LHCN-M2 (cell line): ENCODE measurements at regions not wholly inside any gene's neighbourhood (a gene's known extent, or its start where the extent isn't known, plus 50 kb on each side); places are given as distances from the start of the nearest gene placed in this dataset.

Experiments used
- DNase-seq: peaks from one replicate; pipeline ENCODE4 v3.0.0-alpha.2; 2012; ENCODE audit warnings: low read depth

DNA sequence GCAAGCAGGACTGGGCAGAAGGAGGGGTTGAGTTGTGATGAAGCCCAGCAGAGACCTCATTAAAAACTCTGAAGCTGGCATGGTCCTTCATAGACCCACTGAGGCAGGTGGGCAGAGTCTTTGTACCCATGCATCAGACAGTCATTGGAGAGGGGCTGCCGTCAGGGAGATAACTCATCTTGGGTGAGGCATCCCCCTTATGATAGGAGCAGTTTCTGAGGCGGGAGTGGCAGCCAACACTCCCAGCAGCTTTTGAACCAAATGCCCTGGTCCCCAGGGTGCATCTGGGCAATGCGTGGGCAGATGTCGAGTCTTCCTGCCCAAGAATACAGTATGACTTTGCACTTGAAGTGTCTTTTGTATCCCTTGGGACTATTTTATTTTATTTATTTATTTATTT, 68.1 kb downstream of the HTR5A start:
- DNase-seq, result no peak

DNA sequence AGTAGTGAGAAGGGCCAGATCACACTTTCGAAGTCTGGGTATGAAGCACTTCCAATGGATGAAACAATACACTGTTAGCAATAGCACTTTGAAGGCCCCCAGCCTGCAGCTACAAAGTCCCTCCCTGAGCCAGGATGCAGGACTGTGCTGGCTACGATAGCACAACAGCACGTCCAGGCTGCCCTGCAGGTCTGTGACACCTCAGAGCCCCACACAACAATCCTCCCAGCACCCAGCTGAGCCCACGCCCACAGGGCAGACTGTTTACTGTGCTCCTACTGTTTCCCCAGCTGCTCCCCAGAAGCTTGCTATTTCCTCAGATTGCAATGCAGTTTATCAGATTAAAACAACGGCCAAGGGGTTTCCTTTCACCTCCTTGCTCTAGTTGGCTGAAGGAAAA, 71.4 kb downstream of the HTR5A start:
- no peak for DNase-seq

DNA sequence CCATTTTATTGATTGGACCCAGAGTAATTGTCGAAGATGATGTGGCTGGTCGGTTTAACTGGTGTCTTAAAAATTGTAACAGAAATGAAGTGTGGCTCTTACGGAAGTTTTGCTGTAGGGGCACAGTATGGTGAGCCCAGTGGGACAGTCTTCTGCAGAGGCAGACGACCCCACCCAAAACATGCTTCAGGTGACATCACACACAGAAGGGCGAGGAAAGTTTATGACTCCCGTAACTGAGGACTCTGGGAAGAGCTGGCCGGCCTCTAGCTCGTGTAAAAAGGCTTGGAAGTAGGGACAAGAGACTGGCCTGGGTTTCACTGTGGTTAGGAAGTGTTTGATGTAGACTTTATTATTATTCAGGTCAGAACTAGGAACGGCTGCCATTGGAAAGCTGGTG, 73.3 kb downstream of the HTR5A start:
- no peak for DNase-seq

DNA sequence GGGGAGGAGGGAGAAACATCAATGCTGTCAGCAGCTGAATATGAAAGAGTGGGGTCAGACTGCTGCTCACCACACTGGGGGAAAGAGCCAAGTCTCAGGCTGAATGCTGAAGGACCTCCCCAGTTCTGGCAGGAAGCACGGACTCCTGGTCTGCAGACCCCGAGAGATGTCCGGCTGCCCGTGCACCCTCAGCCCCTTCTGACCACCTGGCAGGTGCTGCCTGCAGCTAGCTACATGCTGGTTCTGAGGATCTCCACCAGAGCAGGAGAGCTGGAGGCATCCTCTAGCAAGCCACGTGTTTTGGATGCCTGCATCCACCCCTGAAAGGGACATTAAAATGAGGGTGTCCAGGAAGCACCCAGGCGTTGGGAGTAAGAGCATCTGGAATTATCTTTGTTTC, 74.2 kb downstream of the HTR5A start:
- DNase-seq, result no peak

DNA sequence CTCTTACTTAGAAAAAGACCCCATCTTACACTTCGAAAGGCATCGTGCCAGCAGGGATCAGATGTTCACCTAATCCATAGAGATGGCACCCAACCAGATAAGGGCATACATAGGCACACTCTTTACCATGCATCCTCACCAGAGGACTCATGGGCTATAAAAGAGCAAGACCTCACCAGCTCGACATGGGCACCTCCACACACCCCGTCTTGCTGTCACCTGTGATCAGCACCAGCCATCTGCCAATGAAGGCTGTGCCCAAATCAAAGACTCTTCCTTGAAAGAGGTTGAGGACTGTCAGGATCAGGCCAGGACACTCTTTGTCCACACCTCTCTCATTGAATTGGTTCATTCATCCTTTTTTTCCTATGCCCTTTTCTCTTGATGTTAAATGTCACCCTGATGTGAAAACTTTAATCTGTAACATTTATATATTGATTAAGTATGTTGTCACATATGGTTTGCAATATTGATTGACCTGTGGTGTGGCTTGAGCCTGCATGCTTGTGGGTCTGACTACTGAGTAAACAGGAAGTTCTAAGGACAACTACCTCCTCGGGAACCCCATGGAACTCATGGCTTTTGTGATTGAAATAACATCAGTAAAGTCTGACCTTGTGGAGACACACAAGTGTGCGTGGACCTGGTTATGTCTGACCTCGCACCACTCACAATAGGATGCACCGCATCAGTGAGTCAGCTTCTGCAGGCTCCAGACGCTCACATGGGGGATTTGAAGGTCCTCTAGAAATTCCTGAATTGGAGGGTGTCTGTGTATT, 75.5 kb downstream of the HTR5A start:
- DNase-seq, result no peak

DNA sequence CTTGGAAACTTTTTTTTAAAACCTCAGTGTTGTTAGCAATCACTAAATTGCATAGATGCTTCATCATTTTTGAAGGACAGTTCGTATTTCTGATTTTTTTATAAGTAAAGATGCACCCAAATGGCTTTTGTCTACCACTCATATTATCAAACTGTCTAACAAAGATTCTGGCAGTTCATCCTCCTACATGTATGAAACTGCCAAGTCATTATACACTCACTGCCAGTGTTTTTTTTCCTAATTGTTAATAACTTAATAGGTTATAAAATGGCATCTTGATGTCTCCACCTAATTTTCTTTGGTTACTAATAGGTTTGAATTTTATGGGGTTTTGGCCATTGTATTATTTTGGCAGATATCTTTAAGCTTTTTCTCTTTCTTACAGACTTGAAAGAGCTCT, 77.0 kb downstream of the HTR5A start:
- DNase-seq, result no peak

DNA sequence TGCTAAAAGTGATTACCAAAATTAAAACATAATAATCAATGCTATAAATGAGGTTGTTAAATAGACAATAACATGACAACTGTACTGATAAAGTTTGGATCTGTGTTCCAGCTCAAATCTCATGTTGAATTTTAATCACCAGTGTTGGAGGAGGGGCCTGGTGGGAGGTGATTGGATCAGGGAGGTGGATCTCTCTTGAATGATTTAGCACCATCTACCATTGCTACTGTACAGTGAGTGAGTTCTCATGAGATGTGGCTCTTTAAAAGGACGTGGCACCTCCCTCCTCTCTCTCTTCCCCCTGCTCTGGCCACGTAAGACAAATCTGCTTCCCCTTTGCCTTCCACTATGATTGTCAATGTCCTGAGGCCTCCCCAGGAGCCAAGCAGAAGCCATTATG, 77.5 kb downstream of the HTR5A start:
- no peak for DNase-seq

DNA sequence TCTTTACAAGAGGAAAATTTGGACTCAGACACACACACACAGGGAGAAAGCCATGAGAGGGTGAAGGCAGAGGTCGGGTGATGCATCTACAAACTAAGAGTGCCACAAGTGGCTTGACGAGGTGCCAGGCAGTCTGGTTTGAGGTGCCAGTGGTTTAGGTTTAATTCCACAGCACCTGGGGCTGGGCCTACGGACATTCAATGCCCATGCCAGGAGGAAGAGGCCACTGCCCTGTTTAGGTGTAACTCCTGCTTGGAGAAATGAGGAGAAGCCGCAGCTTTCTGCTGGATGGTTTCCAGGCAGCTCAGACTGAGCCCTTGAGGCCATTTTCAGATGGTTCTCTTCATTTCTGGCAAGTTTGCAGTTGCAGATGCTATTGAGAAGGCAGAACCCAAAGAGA, 83.6 kb downstream of the HTR5A start:
- DNase-seq, result no peak

DNA sequence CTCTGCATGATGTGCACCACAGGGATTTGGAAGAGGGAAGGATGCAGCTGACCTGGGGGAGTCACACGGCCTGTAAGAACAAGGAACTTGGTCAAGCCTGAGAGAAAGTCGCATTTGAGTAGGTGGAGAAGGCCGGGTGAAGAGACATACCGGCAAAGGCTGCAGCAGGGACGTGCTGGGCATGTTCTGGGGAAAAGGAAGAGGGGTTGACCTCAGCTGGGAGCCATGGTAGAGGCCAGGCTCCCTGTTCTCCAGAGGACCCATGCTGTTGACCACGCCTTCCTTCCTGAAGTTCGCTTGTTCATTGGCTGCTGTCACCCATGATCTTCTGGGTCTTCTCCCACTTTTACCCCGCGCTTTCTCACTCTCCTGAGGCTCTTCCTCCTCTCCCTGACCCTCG, 84.5 kb downstream of the HTR5A start:
- no peak for DNase-seq

DNA sequence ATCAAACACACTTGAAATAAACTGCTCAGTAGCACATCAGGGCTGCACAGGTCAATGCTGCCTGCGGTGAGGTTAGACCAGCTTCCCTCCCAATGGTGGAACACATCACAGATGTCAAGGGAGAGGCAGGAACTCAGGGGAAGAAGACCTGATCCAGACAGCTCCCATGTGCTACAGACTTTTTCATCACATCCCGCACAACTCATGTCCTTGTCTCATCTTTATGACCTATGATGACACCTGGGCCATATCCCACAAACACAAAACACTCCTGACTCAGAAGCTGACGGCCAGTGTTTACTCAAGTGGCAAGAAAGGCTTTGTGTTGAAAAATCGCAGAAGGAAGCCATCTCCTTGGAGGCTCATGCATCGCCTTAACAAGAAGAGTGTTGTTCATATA, 91.6 kb downstream of the HTR5A start:
- DNase-seq, result no peak

DNA sequence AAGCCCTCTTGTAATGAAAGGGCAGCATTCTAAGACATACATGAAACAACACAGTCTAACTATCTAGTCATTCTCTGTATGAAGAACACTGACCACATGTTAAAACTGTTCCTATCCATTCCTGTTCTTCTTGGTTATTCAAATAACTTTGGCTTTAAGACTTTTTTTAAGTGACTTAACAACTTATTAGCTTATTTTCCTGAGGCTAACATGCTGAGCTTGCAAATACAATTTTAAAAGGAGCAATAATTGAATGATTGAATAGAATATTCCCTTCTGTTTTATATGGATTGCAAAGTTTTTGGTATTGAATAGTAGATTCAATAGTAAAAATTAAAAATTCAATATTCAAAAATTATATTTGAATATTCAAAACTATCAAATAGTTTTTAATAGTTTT, 92.3 kb downstream of the HTR5A start:
- DNase-seq, result no peak

DNA sequence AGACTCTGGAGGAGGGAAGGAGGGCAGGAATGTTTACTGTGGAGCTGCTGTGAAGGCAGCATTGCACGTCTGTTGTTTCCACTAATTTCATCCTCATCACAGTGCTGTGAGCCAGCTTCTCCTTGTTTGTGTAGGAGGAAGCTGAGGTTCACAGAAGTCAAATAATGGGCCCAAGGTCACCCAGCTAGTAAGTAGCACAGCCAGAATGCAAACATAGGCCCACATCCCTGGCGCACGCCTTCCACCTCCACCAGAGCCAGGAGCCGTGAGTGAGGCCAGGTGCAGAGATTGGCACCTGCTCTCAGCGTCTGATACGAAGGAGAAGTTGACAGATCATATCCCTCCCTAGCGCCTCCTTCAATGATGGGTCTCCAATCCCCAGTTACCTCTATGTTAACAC, 93.6 kb downstream of the HTR5A start:
- DNase-seq, result no peak

DNA sequence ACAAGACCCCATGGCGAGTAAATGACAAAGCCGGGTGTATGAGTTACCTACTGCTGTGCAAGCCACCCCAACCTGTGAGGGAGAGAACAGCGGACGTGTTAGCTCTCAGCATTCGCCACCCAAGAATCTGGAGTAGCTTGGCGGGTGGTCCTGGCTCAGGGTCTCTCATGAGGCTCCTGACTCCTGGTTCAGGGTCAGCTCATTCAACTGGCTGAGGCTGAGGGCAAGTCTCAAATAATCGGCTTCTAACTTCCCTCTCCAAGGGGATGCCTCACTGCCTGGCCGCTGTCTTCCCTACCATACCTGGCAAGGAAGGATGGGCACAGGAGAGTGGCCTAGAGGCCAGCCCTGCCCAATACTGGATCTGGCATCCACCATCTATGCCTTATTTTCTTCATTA, 94.2 kb downstream of the HTR5A start:
- no peak for DNase-seq

DNA sequence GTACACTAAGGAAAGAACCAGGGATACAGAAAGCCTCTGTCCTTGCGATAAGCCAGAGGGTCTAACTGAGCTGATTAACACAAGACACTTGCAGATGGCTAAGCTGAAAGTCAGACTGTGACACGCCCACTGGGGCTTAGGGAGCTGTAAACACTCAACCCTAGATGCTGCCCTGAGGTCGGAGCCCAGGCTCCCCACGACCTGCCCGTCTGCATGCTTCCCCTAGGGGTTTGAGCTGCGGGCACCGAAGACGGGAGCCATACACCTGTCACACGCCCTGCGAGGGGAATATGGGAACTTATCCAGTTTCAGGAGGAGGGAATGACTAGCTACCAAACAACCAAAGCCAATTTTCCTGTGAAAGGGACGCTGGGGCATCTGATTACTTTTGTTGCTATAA, 96.0 kb downstream of the HTR5A start:
- DNase-seq, result peak; percentile 61

DNA sequence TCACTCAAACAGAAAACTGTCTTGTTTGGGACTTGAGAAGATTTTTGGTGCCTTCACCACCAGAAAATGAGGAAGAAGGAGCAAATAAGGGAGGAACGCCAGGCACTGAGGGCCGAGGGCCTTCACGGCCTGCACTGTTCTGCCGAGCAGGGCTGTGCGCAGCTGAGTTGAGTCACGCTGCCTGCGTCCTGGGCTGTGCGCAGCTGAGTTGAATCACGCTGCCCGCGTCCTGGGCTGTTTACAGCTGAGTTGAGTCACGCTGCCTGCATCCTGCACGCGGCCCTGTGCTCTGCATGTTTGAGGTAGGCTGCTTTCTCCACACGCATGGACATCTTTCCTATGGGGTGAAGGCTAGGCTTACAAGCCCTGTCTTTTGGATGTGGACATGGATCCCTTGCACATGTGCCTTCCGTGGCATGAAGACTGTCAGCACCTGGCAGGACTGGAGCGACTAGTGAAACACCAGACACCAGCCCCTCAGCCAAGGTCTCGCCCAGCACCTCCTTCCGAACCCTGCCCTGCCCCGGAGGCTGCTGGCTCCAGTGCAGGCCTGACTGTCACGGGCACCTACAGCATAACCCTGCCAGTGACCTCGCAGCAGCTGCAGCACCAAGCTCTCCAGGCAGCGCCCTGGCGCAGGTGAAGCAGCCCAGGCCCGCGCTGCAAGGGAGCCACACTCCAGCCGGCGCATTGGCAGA, 96.7 kb downstream of the HTR5A start:
- peak; percentile 97 for DNase-seq

DNA sequence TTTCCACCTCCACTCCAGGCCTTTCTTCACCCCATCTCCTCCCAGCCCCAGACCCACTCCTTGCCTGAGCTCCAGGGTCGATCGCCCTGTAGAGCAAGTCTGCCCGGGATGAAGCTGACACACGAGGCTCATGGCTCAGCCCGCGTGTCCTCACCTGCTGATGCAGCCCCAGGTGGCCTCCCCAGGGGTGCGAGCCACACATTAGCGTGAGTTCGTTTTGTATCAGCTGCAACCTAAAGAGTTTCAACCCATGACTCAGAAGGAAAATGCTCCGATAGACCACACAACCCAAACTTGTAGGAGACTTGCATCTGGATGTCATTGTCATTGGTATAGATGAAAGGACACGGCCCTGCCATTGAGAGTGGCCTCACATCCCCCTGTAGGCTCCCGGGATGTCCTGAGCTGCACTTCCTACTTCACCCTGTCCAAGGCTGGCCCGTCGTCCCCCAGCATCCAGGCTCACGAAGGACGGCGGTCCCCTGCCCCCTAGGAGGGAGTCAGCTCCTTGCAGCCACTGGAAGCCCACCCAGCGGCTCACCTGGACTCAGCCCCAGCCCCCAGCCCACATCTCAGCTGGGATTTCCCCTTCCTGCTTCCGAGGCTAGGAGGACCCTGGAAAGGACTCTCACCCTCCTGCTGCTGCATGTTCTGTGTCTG, 97.7 kb downstream of the HTR5A start:
- no peak for DNase-seq

DNA sequence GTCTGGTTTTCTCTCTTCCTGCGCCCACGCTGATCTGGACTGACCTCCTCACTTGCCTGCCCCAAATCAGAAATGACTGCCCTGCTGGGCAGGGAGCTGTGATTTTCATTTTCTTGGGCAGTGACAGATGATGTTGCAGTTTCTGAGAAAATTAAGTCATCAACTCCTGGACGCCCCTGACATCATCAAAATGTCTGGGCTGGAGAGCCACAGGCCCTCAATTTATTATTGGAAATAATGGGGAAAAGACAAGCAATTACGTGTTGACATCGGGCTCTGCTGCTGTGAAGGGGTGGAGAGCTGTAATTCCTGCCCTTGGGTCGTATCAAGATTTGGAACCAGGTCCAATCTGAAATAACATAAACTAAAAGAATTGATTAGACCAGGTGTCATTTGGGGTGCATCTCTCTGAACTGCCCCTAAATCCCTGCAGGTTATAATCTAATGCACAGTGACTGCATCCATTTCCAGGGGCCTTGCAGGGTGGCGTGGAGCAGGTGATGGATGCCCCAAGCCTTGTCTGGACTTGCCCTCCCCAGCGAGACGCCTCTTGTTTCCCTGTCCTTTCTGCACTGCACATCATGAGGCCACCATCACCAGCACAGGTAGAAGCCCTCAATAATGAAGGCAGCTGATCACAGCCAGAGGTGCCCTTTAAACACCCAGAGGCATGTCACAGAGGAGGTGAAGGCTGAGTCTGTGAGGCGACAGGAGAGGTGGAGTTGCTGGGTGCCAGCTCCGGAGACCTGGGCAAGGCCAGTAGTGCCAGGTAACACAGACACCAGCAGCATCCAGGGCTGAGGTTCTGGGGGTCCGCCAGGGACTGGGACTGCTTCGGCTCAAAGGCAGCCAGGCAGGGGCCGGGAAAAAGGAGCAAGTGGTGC, 98.7 kb downstream of the HTR5A start:
- DNase-seq, result no peak

DNA sequence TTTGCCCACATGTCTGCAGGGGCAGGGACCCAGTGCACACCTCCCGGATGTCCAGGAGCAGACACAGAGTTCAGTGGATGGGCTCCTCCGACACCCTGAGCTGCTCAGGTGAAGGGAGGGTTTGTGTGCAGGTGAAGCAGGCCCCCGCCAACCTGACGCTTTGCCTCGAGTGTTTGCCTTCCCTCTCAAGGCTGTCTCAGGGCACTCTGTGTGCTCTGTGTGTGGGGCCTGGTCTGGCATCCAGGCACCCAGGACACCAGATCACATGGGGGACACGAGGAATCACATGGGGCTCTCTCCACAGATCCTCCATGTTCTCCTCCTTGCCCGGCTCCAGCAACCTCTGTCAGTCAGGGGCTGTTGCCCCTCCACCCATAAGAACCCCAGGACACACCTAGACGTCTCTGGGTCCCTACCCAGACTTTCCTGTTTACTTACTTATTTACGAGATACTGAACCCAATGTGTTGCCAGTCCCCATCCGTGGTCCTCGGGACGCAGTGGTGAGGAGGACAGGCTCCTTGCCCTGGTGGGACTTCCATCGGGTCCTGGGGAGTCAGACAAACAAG, 99.5 kb downstream of the HTR5A start:
- DNase-seq, result no peak

DNA sequence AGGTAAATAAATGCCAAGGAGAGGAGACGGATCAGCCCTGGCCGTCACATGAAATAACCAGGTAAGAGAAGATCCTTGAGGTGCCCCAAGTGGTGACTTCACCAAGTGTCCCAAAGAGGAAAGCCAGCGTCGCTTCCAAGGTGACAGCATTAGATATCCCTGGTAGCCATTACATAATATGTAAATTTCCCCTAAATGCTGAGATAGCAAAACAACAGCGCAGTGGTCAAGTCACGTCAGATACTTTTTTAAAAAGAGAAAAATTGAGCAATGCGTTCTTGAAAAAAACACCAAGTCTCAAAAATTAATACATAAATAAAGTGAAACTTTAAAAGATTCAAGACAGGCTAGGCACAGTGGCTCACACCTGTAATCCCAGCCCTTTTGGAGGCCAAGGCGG, 100.2 kb downstream of the HTR5A start:
- DNase-seq, result no peak

DNA sequence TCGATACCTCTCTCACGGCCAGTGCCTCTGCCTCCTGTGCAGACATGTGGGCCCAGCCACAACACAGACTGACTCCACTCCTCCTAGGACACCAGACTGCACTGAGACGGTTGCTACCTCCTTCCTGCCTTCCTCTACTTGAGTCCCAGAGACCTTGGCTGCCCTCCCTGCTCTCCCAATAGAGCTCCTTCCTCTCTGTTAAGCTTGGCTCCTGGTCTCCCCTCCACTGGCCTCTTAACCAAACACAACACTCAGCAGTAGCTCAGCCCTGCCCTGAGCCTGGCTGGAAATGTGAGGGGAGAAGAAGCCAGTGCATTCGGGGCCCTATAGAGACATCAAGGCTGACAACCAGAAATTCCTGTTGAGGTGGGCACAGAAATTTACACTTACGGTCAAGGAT, 102.0 kb downstream of the HTR5A start:
- no peak for DNase-seq

DNA sequence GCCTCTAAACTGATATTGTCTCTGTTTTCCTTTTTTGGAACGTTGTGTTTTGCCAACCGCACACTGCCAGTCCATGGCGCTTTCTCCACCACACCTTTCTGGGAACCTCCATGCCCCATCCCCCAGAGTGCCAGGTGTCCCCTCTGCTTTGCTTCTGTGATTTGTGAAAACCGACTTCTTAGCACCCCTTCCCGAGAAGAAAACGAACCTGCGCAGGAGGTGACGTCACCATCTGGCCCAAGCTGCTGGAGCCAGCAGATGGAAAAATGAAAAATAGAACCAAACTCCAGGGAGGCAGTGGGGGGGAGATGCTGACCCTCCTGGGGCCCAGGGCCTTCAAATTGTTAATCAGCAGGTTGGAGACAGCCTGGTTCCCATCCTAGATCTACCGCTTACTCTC, 103.8 kb downstream of the HTR5A start:
- no peak for DNase-seq

DNA sequence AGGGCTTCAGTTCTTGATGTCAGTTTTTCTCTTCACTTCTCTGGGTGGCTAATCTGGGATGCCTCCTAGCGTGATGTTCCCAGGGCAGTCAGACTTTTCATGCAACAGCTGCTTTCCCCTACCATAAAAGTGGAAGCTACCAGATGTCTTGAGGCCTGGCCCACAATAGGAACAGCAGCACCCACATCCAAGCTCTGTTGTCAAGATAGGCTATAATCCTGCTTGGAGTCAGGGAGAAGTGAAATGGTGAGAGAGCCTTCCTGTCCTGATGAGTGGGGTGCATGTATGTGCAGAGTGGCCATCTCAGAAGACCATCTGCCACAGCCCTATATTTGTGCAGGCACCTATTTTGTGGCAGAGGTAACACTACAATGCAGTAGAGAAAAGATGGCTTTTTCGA, 108.0 kb downstream of the HTR5A start:
- no peak for DNase-seq
